Upper lobe of left lung (tissue), 6 donors: ENCODE measurements at regions not wholly inside any gene's neighbourhood (a gene's known extent, or its start where the extent isn't known, plus 50 kb on each side); places are given as distances from the start of the nearest gene placed in this dataset.

Experiments
- ATAC-seq, 2 donors: fragments of 200-7000 bp; cut with Tn5 transposase; one replicate each; pipeline ENCODE4 v1.9.1; 2022; ENCODE audit warnings: mild to moderate bottlenecking in 2 of 2, moderate library complexity in 2 of 2; ENCODE audit not compliant: low FRiP score in 2 of 2
- DNase-seq, 2 donors: peaks; one replicate each; pipeline ENCODE4 v3.0.0-alpha.2; 2019 to 2020
- H3K27ac ChIP-seq, 4 donors: fragments of 200-600 bp; sonication (generic); one replicate each; pipeline ENCODE4 v1.5.1; 2016 to 2019
- H3K27me3 ChIP-seq, 4 donors: fragments of 200-600 bp; sonication (generic); one replicate each; pipeline ENCODE4 v1.5.1; 2017 to 2019
- H3K36me3 ChIP-seq, 4 donors: fragments of 200-600 bp; sonication (generic); one replicate each; pipeline ENCODE4 v1.5.1; 2016 to 2019
- H3K4me1 ChIP-seq, 4 donors: fragments of 200-600 bp; sonication (generic); one replicate each; pipeline ENCODE4 v1.5.1; 2018 to 2019
- H3K4me3 ChIP-seq, 4 donors: fragments of 200-600 bp; sonication (generic); one replicate each; pipeline ENCODE4 v1.5.1; 2017 to 2019; ENCODE audit warnings: mild to moderate bottlenecking in 2 of 4, moderate library complexity in 1 of 4
- H3K9me3 ChIP-seq, 4 donors: fragments of 200-600 bp; sonication (generic); one replicate each; pipeline ENCODE4 v1.5.1; 2018 to 2019
- EP300 ChIP-seq, 4 donors: sonication (generic); formaldehyde crosslinking; IDR thresholded peaks; one replicate each; pipeline ENCODE4 v1.5.1; 2017; ENCODE audit warnings: antibody characterized with exemption in 4 of 4, control low read depth in 2 of 4
- POLR2A ChIP-seq, 4 donors: fragments of 450-650 bp; IDR thresholded peaks; one replicate each; pipeline ENCODE4 v1.5.1; 2016 to 2017; ENCODE audit warnings: antibody characterized with exemption in 4 of 4, mild to moderate bottlenecking in 2 of 4
- POLR2AphosphoS5 ChIP-seq, 2 donors: sonication (generic); formaldehyde crosslinking; IDR thresholded peaks; one replicate each; pipeline ENCODE4 v1.5.1; 2017; ENCODE audit warnings: antibody characterized with exemption in 2 of 2
- WGBS, 2 donors: methylation state at CpG; one replicate each; pipeline ENCODE4 v1.1.5; 2017 to 2018; 5-methylcytosine and 5-hydroxymethylcytosine counted together
- TF ChIP-seq, protein P1 (sequence below), 6 experiments: fragments of 450-650 bp in 4 of 6; fragments of 200-600 bp in 2 of 6; sonication (generic) in 2 of 6; IDR thresholded peaks; one replicate each; pipeline ENCODE4 v1.5.1; 2016 to 2019; ENCODE audit warnings: antibody characterized with exemption in 6 of 6
- donor health status: DM: no; HTN: no; CAD: no; lungs with moderate emphysema.
- donor health status: DM: no; HTN: yes; CAD: no; lungs with severe emphysema.

GRCh38 chr2:8236391-8236790, 445.5 kb upstream of the ID2 start:
- Histone ChIP-seq H3K4me3 (no peak overlapping the region), H3K36me3 (no peaks in the 10 kb centered on the region), H3K4me1 (peaks cover 5 to 9% (median 6%) of the 10 kb centered on the region in 4 donors), H3K27ac (no peak overlapping the region), H3K27me3 (no peaks in the 10 kb centered on the region), H3K9me3 (no peaks in the 10 kb centered on the region)
- WGBS, 2 donors = 94 to 96% methylated on average over 2 of the region's 2 CpGs
- no peak for DNase-seq
- ATAC-seq = no peak
- TF ChIP-seq POLR2A (IDR thresholded peaks at IDR 0.05) (no peak), EP300 (IDR thresholded peaks at IDR 0.05) (no peak), POLR2AphosphoS5 (IDR thresholded peaks at IDR 0.05) (no peak)
- TF ChIP-seq, protein P1, sequence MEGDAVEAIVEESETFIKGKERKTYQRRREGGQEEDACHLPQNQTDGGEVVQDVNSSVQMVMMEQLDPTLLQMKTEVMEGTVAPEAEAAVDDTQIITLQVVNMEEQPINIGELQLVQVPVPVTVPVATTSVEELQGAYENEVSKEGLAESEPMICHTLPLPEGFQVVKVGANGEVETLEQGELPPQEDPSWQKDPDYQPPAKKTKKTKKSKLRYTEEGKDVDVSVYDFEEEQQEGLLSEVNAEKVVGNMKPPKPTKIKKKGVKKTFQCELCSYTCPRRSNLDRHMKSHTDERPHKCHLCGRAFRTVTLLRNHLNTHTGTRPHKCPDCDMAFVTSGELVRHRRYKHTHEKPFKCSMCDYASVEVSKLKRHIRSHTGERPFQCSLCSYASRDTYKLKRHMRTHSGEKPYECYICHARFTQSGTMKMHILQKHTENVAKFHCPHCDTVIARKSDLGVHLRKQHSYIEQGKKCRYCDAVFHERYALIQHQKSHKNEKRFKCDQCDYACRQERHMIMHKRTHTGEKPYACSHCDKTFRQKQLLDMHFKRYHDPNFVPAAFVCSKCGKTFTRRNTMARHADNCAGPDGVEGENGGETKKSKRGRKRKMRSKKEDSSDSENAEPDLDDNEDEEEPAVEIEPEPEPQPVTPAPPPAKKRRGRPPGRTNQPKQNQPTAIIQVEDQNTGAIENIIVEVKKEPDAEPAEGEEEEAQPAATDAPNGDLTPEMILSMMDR (IDR thresholded peaks at IDR 0.05) = no peak

- no peak for DNase-seq
- H3K27me3 ChIP-seq = no peaks in the 10 kb centered on the region
- no peaks in the 10 kb centered on the region for H3K36me3 ChIP-seq
- ATAC-seq = peak in 1 of 2 donors; percentile 29
- H3K4me1 ChIP-seq = peaks cover 5 to 9% (median 6%) of the 10 kb centered on the region in 4 donors
- H3K27ac ChIP-seq = no peak overlapping the region
- no peaks in the 10 kb centered on the region for H3K9me3 ChIP-seq
- TF ChIP-seq EP300 (IDR thresholded peaks at IDR 0.05) = no peak
- TF ChIP-seq, protein P1 (IDR thresholded peaks at IDR 0.05) = no peak
- TF ChIP-seq POLR2AphosphoS5 (IDR thresholded peaks at IDR 0.05) = no peak
- TF ChIP-seq POLR2A (IDR thresholded peaks at IDR 0.05) = no peak
- no peak overlapping the region for H3K4me3 ChIP-seq
- WGBS, 2 donors = 51 to 52% methylated on average over 8 of the region's 8 CpGs
Observed at GRCh38 chr2:8238521-8239230, 443.2 kb upstream of the ID2 start.

DNA sequence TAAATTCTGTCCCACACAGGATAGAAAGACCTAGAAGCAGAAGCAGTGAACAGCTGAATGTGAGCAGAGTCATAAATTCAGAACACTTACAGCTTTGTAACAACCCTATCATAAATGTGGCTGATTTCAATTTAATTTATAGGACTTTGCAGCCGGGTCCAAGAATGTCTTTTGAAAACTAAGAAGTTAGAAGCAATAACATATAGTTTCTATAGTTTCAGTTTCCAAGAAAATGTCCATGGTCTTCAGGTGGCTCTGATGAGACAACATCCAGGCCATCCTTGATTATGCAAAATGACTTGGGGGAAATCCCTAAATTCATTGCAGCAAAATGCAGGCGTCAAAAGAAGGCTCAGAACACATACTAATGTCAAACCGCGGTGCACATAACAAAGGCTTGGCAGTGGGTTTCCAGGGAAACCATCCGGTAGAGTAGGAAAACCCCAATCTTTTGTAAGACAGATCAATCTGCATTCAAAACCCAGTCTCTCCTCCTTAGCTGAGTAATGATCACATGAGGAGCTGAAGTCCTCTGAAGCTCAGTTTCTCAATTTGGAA, 442.2 kb upstream of the ID2 start:
- no peaks in the 10 kb centered on the region for H3K9me3 ChIP-seq
- peaks cover 3 to 9% (median 5%) of the 10 kb centered on the region in 4 donors for H3K4me1 ChIP-seq
- ATAC-seq (no peak), DNase-seq (no peak)
- H3K27me3 ChIP-seq = no peaks in the 10 kb centered on the region
- no peaks in the 10 kb centered on the region for H3K36me3 ChIP-seq
- no peak overlapping the region for H3K27ac ChIP-seq
- no peak overlapping the region for H3K4me3 ChIP-seq
- 67 to 70% methylated on average over 5 of the region's 5 CpGs for WGBS, 2 donors
- no peak for TF ChIP-seq POLR2A (IDR thresholded peaks at IDR 0.05)
- TF ChIP-seq, protein P1 (IDR thresholded peaks at IDR 0.05) = no peak
- TF ChIP-seq POLR2AphosphoS5 (IDR thresholded peaks at IDR 0.05) = no peak
- TF ChIP-seq EP300 (IDR thresholded peaks at IDR 0.05) = no peak

DNA sequence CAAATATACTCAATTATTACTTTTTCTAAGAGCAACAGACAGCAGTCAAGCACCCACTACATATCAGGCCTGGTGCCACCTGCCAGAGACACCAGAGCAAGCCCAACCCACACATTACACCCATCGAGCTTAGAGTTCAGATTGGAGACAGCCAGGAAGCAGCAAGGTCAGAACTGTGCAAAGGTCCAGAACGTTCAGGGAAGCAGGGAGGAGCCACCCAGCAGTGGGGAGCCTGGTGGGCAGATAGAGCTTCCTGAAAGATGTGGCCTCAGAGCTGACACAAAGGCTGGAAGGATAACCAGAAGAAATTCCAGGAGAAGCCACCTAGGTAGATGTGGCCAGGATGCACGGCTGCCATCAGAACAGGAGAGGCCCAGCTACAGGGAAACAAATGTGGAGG, 440.5 kb upstream of the ID2 start:
- DNase-seq (no peak), ATAC-seq (no peak)
- H3K27me3 ChIP-seq = no peaks in the 10 kb centered on the region
- H3K27ac ChIP-seq = no peak overlapping the region
- no peaks in the 10 kb centered on the region for H3K9me3 ChIP-seq
- no peak overlapping the region for H3K4me3 ChIP-seq
- H3K4me1 ChIP-seq = peaks cover 0 to 9% (median 2%) of the 10 kb centered on the region in 4 donors
- 57% methylated on average over 3 of the region's 3 CpGs for WGBS, 2 donors
- H3K36me3 ChIP-seq = no peaks in the 10 kb centered on the region
- no peak for TF ChIP-seq POLR2A (IDR thresholded peaks at IDR 0.05)
- TF ChIP-seq, protein P1 (IDR thresholded peaks at IDR 0.05) = no peak
- no peak for TF ChIP-seq POLR2AphosphoS5 (IDR thresholded peaks at IDR 0.05)

- 58 to 64% methylated on average over 2 of the region's 2 CpGs for WGBS, 2 donors
- Histone ChIP-seq H3K4me1 (peaks cover 0 to 9% (median 2%) of the 10 kb centered on the region in 4 donors), H3K36me3 (no peaks in the 10 kb centered on the region), H3K27me3 (no peaks in the 10 kb centered on the region), H3K4me3 (no peak overlapping the region), H3K9me3 (no peaks in the 10 kb centered on the region), H3K27ac (no peak overlapping the region)
- DNase-seq (no peak), ATAC-seq (peak in 1 of 2 donors; percentile 66)
- no peak for TF ChIP-seq EP300 (IDR thresholded peaks at IDR 0.05)
- no peak for TF ChIP-seq POLR2A (IDR thresholded peaks at IDR 0.05)
- no peak for TF ChIP-seq POLR2AphosphoS5 (IDR thresholded peaks at IDR 0.05)
- TF ChIP-seq, protein P1 (IDR thresholded peaks at IDR 0.05) = no peak
Observed at GRCh38 chr2:8242739-8243138, 439.1 kb upstream of the ID2 start.
